ENCODE measurements at regions not wholly inside any gene's neighbourhood (a gene's known extent, or its start where the extent isn't known, plus 50 kb on each side); places are given as distances from the start of the nearest gene placed in this dataset.

- TF ChIP-seq CTCF (IDR thresholded peaks at IDR 0.05) (no peak), POLR2AphosphoS5 (IDR thresholded peaks at IDR 0.05) (no peak), EP300 (IDR thresholded peaks at IDR 0.05) (no peak), POLR2A (IDR thresholded peaks at IDR 0.05) (no peak)
These were observed 214.3 kb downstream of the MYCN start for GRCh38 chr2:16154501-16155280.
